DOHH2 (cell line): ENCODE measurements at regions not wholly inside any gene's neighbourhood (a gene's known extent, or its start where the extent isn't known, plus 50 kb on each side); places are given as distances from the start of the nearest gene placed in this dataset.

Source experiments
- H3F3A ChIP-seq: fragments of 200-600 bp; sonication (generic), shearing (Covaris generic); 2 replicates; pipeline ENCODE4 v1.6.0; 2016; ENCODE audit warnings: antibody characterized with exemption, mild to moderate bottlenecking; ENCODE audit not compliant: control insufficient read depth, insufficient read depth
- H3K27ac ChIP-seq: fragments of 200-600 bp; sonication (generic); 2 replicates; pipeline ENCODE4 v1.5.1; 2014; ENCODE audit warnings: low read depth, mild to moderate bottlenecking, low read length, moderate library complexity
- H3K27me3 ChIP-seq: fragments of 200-600 bp; sonication (generic); 2 replicates; pipeline ENCODE4 v1.6.1; 2014; ENCODE audit warnings: mild to moderate bottlenecking, low read length, mixed read lengths; ENCODE audit not compliant: control insufficient read depth
- H3K36me3 ChIP-seq: fragments of 200-600 bp; sonication (generic); 2 replicates; pipeline ENCODE4 v1.6.1; 2014; ENCODE audit warnings: mild to moderate bottlenecking, low read length, moderate library complexity, mixed read lengths; ENCODE audit not compliant: control insufficient read depth
- H3K4me1 ChIP-seq: fragments of 200-600 bp; sonication (generic); 2 replicates; pipeline ENCODE4 v1.6.1; 2014; ENCODE audit warnings: mild to moderate bottlenecking, low read length, mixed read lengths; ENCODE audit not compliant: control insufficient read depth
- H3K4me2 ChIP-seq: fragments of 200-600 bp; sonication (generic); 2 replicates; pipeline ENCODE4 v1.6.0; 2014; ENCODE audit warnings: mild to moderate bottlenecking, low read length, moderate library complexity
- H3K4me3 ChIP-seq: fragments of 200-600 bp; sonication (generic); 2 replicates; pipeline ENCODE4 v1.5.1; 2014; ENCODE audit warnings: mild to moderate bottlenecking, low read length, mixed read lengths
- H3K79me2 ChIP-seq: fragments of 200-600 bp; sonication (generic); 2 replicates; pipeline ENCODE4 v1.6.1; 2014; ENCODE audit warnings: mild to moderate bottlenecking, low read length, mixed read lengths; ENCODE audit not compliant: control insufficient read depth
- H3K9me2 ChIP-seq: fragments of 200-600 bp; sonication (generic); replicated peaks from 2 replicates; pipeline ENCODE4 v1.6.1; 2014; ENCODE audit warnings: mild to moderate bottlenecking, low read length, mixed read lengths; ENCODE audit not compliant: control insufficient read depth
- H3K9me3 ChIP-seq: fragments of 200-600 bp; sonication (generic); 2 replicates; pipeline ENCODE4 v1.6.1; 2014; ENCODE audit warnings: antibody characterized with exemption, low read length, mixed read lengths; ENCODE audit not compliant: control insufficient read depth, insufficient read depth
- H4K20me1 ChIP-seq: fragments of 200-600 bp; sonication (generic); 2 replicates; pipeline ENCODE4 v1.6.0; 2014; ENCODE audit warnings: low read depth, mild to moderate bottlenecking, antibody characterized with exemption, low read length, moderate library complexity; ENCODE audit not compliant: control insufficient read depth, insufficient read depth
- EZH2phosphoT487 ChIP-seq: fragments of 200-600 bp; sonication (generic); IDR thresholded peaks from 2 replicates; pipeline ENCODE4 v1.6.1; 2017; ENCODE audit warnings: borderline replicate concordance, mild to moderate bottlenecking, antibody characterized with exemption, low read length, moderate library complexity, mixed read lengths
- TF ChIP-seq, protein P1 (sequence below): fragments of 200-600 bp; sonication (generic); IDR thresholded peaks from one replicate; pipeline ENCODE4 v1.5.1; 2014; ENCODE audit warnings: antibody characterized with exemption, mild to moderate bottlenecking, low read depth, low read length; ENCODE audit not compliant: poor library complexity, severe bottlenecking

DNA sequence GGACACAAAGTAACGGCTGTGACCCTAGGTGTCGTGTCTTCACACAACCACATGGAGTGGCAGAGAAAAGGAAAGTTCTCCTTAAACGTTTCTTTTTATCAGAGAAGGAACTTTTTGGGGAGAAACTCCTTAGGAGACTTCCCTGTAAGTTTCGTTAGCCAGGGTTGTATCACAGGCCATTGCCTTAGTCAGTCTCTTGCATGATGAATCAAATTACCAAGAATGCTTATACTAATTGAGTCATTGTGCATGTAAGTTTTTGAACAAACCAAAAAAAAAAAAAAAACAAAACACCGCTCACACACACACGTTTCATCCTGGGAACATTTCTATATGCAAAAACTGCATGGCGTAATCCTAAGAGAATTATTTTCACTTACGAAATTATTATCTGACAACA lies 150.4 kb upstream of the SATB1 start:
- TF ChIP-seq EZH2phosphoT487: no peak
- TF ChIP-seq, protein P1, sequence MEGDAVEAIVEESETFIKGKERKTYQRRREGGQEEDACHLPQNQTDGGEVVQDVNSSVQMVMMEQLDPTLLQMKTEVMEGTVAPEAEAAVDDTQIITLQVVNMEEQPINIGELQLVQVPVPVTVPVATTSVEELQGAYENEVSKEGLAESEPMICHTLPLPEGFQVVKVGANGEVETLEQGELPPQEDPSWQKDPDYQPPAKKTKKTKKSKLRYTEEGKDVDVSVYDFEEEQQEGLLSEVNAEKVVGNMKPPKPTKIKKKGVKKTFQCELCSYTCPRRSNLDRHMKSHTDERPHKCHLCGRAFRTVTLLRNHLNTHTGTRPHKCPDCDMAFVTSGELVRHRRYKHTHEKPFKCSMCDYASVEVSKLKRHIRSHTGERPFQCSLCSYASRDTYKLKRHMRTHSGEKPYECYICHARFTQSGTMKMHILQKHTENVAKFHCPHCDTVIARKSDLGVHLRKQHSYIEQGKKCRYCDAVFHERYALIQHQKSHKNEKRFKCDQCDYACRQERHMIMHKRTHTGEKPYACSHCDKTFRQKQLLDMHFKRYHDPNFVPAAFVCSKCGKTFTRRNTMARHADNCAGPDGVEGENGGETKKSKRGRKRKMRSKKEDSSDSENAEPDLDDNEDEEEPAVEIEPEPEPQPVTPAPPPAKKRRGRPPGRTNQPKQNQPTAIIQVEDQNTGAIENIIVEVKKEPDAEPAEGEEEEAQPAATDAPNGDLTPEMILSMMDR: no peak
- Histone ChIP-seq H4K20me1 (no peaks in the 10 kb centered on the region), H3K27ac (no peak overlapping the region), H3K9me2 (no peaks in the 10 kb centered on the region), H3K4me2 (no peak overlapping the region), H3K4me1 (no peaks in the 10 kb centered on the region), H3K79me2 (no peaks in the 10 kb centered on the region), H3K36me3 (no peaks in the 10 kb centered on the region), H3F3A (no peaks in the 10 kb centered on the region), H3K27me3 (no peaks in the 10 kb centered on the region), H3K9me3 (no peaks in the 10 kb centered on the region), H3K4me3 (no peak overlapping the region)

DNA sequence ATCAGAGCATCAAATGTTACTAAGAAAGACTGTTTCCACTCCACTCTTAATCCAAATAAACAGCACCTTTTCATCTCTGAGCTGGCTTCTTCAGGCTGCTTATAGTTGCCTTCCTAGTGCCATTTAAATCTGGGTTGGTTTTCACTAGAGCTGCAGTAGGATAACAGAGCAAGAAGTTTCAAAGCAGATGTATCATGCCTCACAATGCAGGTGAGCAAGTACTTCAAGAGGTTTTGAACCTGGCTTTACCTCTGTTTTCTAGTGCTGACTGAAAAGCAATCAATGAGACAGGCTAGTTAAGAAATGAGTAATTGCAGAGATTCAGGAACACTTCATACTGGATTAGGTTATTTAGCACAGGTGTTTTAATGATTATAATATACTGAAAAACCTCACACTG lies 147.7 kb upstream of the SATB1 start:
- Histone ChIP-seq H4K20me1 (no peaks in the 10 kb centered on the region), H3K27me3 (no peaks in the 10 kb centered on the region), H3K9me2 (no peaks in the 10 kb centered on the region), H3K27ac (no peak overlapping the region), H3K9me3 (no peaks in the 10 kb centered on the region), H3K4me2 (no peak overlapping the region), H3F3A (no peaks in the 10 kb centered on the region), H3K4me3 (no peak overlapping the region), H3K79me2 (no peaks in the 10 kb centered on the region), H3K36me3 (no peaks in the 10 kb centered on the region), H3K4me1 (no peaks in the 10 kb centered on the region)
- no peak for TF ChIP-seq EZH2phosphoT487
- TF ChIP-seq, protein P1: no peak

DNA sequence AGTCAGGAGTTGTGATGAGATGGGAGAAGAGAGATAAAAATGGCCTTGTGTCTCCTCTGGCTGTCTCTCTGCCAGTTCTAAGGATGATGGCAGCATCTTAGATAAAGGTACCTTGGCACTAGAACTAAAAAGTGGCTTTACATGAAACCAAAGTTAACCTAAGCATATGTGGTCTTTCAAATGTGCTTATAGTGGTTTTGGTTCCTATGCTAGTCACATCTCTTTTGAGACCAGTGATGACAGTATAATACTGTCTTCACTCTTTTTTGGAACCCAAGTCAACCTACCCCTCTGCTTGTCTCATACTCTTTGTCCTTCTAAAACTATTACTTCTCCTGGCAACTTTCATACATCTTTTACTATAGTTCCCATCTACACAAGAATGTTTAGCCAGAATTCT lies 142.2 kb upstream of the SATB1 start:
- no peaks in the 10 kb centered on the region for H3K4me1 ChIP-seq
- H3K27me3 ChIP-seq: no peaks in the 10 kb centered on the region
- no peak overlapping the region for H3K4me2 ChIP-seq
- H3K27ac ChIP-seq: no peak overlapping the region
- H3K36me3 ChIP-seq: no peaks in the 10 kb centered on the region
- H3K4me3 ChIP-seq: no peak overlapping the region
- TF ChIP-seq, protein P1: no peak
- no peak for TF ChIP-seq EZH2phosphoT487
- no peaks in the 10 kb centered on the region for H4K20me1 ChIP-seq
- H3K79me2 ChIP-seq: no peaks in the 10 kb centered on the region
- no peaks in the 10 kb centered on the region for H3K9me3 ChIP-seq
- H3F3A ChIP-seq: no peaks in the 10 kb centered on the region
- H3K9me2 ChIP-seq: no peaks in the 10 kb centered on the region
